Common myeloid progenitor, CD34-positive (primary cell): ENCODE measurements at regions not wholly inside any gene's neighbourhood (a gene's known extent, or its start where the extent isn't known, plus 50 kb on each side); places are given as distances from the start of the nearest gene placed in this dataset.

Source experiments
- CTCF ChIA-PET: fragments of 350-600 bp; sonication (Branson Sonifier 250); formaldehyde crosslinking; loops from one replicate; lab custom pipeline; 2021; ENCODE audit warnings: antibody characterized with exemption; lab: Charles Lee
- POLR2A ChIA-PET: fragments of 350-600 bp; sonication (Branson Sonifier 250); formaldehyde crosslinking; loops from one replicate; lab custom pipeline; 2021; ENCODE audit warnings: antibody characterized with exemption; lab: Charles Lee
- DNase-seq, 3 donors: peaks; one replicate each; pipeline versions ENCODE4 v3.0.0 to v3.0.0-alpha.2; 2013
- H3K27ac ChIP-seq, 2 experiments: 1 replicate in 1 of 2; 2 replicates in 1 of 2; pipeline ENCODE4 v1.7.0; 2013; ENCODE audit warnings: inconsistent platforms in 2 of 2, low read length in 2 of 2, mild to moderate bottlenecking in 2 of 2, low read depth in 1 of 2, moderate library complexity in 1 of 2; ENCODE audit not compliant: severe bottlenecking in 2 of 2, insufficient read depth in 1 of 2, poor library complexity in 1 of 2
- H3K27me3 ChIP-seq, 5 experiments: replicated peaks in 2 of 5; 1 replicate in 3 of 5; 2 replicates in 2 of 5; pipeline versions ENCODE4 v1.6.1 to v1.7.0; 2013; ENCODE audit warnings: low read length in 4 of 5, mild to moderate bottlenecking in 2 of 5, moderate library complexity in 2 of 5, inconsistent platforms in 1 of 5; ENCODE audit not compliant: insufficient read depth in 5 of 5, control insufficient read depth in 4 of 5
- H3K36me3 ChIP-seq, 4 experiments: 1 replicate in 2 of 4; 2 replicates in 2 of 4; pipeline versions ENCODE4 v1.6.1 to v1.7.0; 2013; ENCODE audit warnings: low read length in 3 of 4, control low read depth in 1 of 4, mild to moderate bottlenecking in 1 of 4; ENCODE audit not compliant: control insufficient read depth in 4 of 4, insufficient read depth in 4 of 4
- H3K4me1 ChIP-seq, 4 experiments: 1 replicate in 3 of 4; 2 replicates in 1 of 4; pipeline versions ENCODE4 v1.6.1 to v1.7.1; 2013; ENCODE audit warnings: low read length in 3 of 4, mild to moderate bottlenecking in 3 of 4, control low read depth in 1 of 4, inconsistent platforms in 1 of 4, moderate library complexity in 1 of 4; ENCODE audit not compliant: control insufficient read depth in 4 of 4, insufficient read depth in 4 of 4; ENCODE audit errors: control extremely low read depth in 1 of 4
- H3K4me3 ChIP-seq, 7 experiments: 1 replicate in 4 of 7; 2 replicates in 3 of 7; pipeline versions ENCODE4 v1.5.1 to v1.7.0; 2013; ENCODE audit warnings: mild to moderate bottlenecking in 7 of 7, low read length in 6 of 7, moderate library complexity in 6 of 7, inconsistent platforms in 2 of 7, low read depth in 2 of 7, control low read depth in 1 of 7; ENCODE audit not compliant: insufficient read depth in 4 of 7, control insufficient read depth in 1 of 7; ENCODE audit errors: extremely low read depth in 1 of 7
- H3K9me3 ChIP-seq, 5 experiments: 1 replicate in 4 of 5; 2 replicates in 1 of 5; pipeline versions ENCODE4 v1.6.1 to v1.7.1; 2013; ENCODE audit warnings: low read length in 4 of 5, mild to moderate bottlenecking in 2 of 5, inconsistent platforms in 1 of 5, low read depth in 1 of 5, moderate library complexity in 1 of 5; ENCODE audit not compliant: control insufficient read depth in 4 of 5, insufficient read depth in 2 of 5; ENCODE audit errors: control extremely low read depth in 1 of 5
- WGBS: methylation state at CpG from one replicate; pipeline ENCODE4 v1.1.5; 2013; ENCODE audit not compliant: insufficient coverage; 5-methylcytosine and 5-hydroxymethylcytosine counted together

- WGBS, result 82% methylated on average over 14 of the region's 16 CpGs
- Histone ChIP-seq H3K27ac (no peak overlapping the region), H3K9me3 (peaks cover 0 to 18% (median 7%) of the 10 kb centered on the region in 5 experiments), H3K36me3 (no peaks in the 10 kb centered on the region), H3K4me1 (no peaks in the 10 kb centered on the region), H3K4me3 (no peak overlapping the region), H3K27me3 (no peaks in the 10 kb centered on the region)
- POLR2A ChIA-PET, result no interaction called here
- CTCF ChIA-PET, result no interaction called here
- DNase-seq, result no peak
Observed at GRCh38 chr22:47443836-47444745, 681.6 kb downstream of the TBC1D22A start.

- H3K36me3 ChIP-seq, result no peaks in the 10 kb centered on the region
- POLR2A ChIA-PET, result no interaction called here
- CTCF ChIA-PET, result no interaction called here
- H3K27ac ChIP-seq, result no peak overlapping the region
- H3K9me3 ChIP-seq, result peaks cover 0 to 20% (median 7%) of the 10 kb centered on the region in 5 experiments
- no peak overlapping the region for H3K4me3 ChIP-seq
- WGBS, result 84% methylated on average over 3 of the region's 6 CpGs
- no peak for DNase-seq
- no peaks in the 10 kb centered on the region for H3K27me3 ChIP-seq
- H3K4me1 ChIP-seq, result no peaks in the 10 kb centered on the region
Observed at GRCh38 chr22:47442821-47443220, 680.4 kb downstream of the TBC1D22A start.

GRCh38 chr22:47439643-47440265 lies 677.3 kb downstream of the TBC1D22A start:
- ChIA-PET CTCF (no interaction called here), POLR2A (no interaction called here)
- H3K27ac ChIP-seq, result no peak overlapping the region
- H3K4me1 ChIP-seq, result no peaks in the 10 kb centered on the region
- peaks cover 0 to 2% (median 0%) of the 10 kb centered on the region in 5 experiments for H3K27me3 ChIP-seq
- H3K9me3 ChIP-seq, result peaks cover 0 to 27% (median 4%) of the 10 kb centered on the region in 5 experiments
- no peak overlapping the region for H3K4me3 ChIP-seq
- no peaks in the 10 kb centered on the region for H3K36me3 ChIP-seq
- WGBS, result 89% methylated on average over 13 of the region's 17 CpGs
- no peak for DNase-seq

- CTCF ChIA-PET, result no interaction called here
- Histone ChIP-seq H3K27ac (no peak overlapping the region), H3K9me3 (peaks cover 0 to 23% (median 4%) of the 10 kb centered on the region in 5 experiments), H3K4me3 (no peak overlapping the region), H3K27me3 (peaks cover 0 to 2% (median 0%) of the 10 kb centered on the region in 5 experiments), H3K4me1 (no peaks in the 10 kb centered on the region), H3K36me3 (no peaks in the 10 kb centered on the region)
- POLR2A ChIA-PET, result no interaction called here
- 57% methylated on average over 2 of the region's 3 CpGs for WGBS
- no peak for DNase-seq
Observed at GRCh38 chr22:47437636-47438035, 675.2 kb downstream of the TBC1D22A start.

- H3K4me1 ChIP-seq, result no peaks in the 10 kb centered on the region
- no peak for DNase-seq
- ChIA-PET CTCF (no interaction called here), POLR2A (no interaction called here)
- H3K9me3 ChIP-seq, result peaks cover 0 to 22% (median 3%) of the 10 kb centered on the region in 5 experiments
- H3K27me3 ChIP-seq, result peaks cover 0 to 2% (median 0%) of the 10 kb centered on the region in 5 experiments
- no peak overlapping the region for H3K27ac ChIP-seq
- H3K4me3 ChIP-seq, result no peak overlapping the region
- no CpG with 5 or more reads among the region's 2 CpGs for WGBS
- no peaks in the 10 kb centered on the region for H3K36me3 ChIP-seq
Observed at GRCh38 chr22:47437110-47437509, 674.7 kb downstream of the TBC1D22A start.

- H3K9me3 ChIP-seq, result peaks cover 0 to 18% (median 0%) of the 10 kb centered on the region in 5 experiments
- ChIA-PET CTCF (no interaction called here), POLR2A (no interaction called here)
- H3K27ac ChIP-seq, result no peak overlapping the region
- no peak overlapping the region for H3K4me3 ChIP-seq
- no peaks in the 10 kb centered on the region for H3K4me1 ChIP-seq
- H3K27me3 ChIP-seq, result peaks cover 0 to 2% (median 0%) of the 10 kb centered on the region in 5 experiments
- H3K36me3 ChIP-seq, result no peaks in the 10 kb centered on the region
- no peak for DNase-seq
- WGBS, result 100% methylated on average over 1 of the region's 7 CpGs
Observed at GRCh38 chr22:47435826-47436225, 673.4 kb downstream of the TBC1D22A start.

- H3K36me3 ChIP-seq, result no peaks in the 10 kb centered on the region
- DNase-seq, result no peak
- ChIA-PET POLR2A (no interaction called here), CTCF (no interaction called here)
- no peak overlapping the region for H3K27ac ChIP-seq
- 100% methylated on average over 1 of the region's 5 CpGs for WGBS
- peaks cover 0 to 2% (median 0%) of the 10 kb centered on the region in 5 experiments for H3K27me3 ChIP-seq
- H3K9me3 ChIP-seq, result peaks cover 0 to 14% (median 0%) of the 10 kb centered on the region in 5 experiments
- no peaks in the 10 kb centered on the region for H3K4me1 ChIP-seq
- H3K4me3 ChIP-seq, result no peak overlapping the region
Observed at GRCh38 chr22:47435204-47435487, 672.7 kb downstream of the TBC1D22A start.
